ENCODE measurements at regions not wholly inside any gene's neighbourhood (a gene's known extent, or its start where the extent isn't known, plus 50 kb on each side); places are given as distances from the start of the nearest gene placed in this dataset.
A peak's percentile ranks its signal among the peaks of the same experiment; 100 is the strongest.

DNA sequence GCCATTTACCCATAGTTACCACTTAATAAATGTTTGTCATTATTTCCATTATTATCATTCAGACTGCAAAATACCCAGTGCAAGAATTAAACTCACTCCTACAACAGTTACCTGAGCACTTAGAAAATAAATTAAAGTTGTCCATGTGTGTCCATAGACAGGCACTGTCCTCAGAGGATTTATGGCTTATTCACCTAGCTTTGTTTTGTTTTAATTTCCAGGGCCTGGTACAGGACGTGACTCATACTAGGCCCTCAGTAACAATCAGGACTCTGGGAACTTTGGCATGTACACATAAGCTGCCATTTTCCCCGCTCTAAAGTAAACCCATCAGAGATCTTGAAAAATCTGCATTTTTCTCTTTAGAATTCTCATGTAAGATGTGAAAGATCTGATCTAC, 458.5 kb upstream of the ARRDC4 start:
- no peak for DNase-seq (ENCODE audit: low spot score)

DNA sequence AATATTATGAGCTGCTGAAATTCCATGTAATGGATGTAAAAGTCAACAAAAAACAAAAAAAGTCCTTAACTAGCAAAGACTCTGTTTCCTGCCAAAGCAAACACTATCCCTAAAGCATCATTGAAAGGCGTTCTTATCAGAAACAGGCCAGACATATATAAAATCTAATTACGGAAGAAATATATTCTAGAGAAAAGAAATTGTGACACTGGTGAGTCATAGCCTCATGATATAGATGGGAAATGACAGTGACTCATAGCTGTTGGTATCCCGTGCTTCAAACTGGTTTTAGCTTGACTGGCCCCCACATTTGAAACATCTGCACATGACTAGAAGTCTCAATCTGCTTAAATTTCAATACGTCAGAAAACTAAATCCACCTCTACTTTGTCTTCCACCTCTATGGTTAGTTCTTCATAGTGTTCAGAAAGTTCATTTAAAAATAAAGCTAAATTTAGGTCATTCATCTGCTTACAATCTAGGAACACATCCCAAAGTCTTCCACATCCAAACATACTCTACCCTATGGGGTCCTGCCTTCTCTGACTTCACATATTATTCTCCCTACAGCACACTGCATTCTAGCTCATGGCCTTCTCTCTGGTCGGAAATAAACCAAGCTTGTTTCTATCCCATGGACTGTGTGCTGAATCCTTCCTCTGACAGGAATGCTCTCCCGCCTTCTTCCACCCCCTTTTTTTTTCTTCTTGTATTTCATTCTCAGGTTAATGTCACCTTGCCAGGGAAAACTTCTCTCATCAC, 456.3 kb upstream of the ARRDC4 start:
- peak; percentile 96 for DNase-seq (ENCODE audit: low spot score)

DNA sequence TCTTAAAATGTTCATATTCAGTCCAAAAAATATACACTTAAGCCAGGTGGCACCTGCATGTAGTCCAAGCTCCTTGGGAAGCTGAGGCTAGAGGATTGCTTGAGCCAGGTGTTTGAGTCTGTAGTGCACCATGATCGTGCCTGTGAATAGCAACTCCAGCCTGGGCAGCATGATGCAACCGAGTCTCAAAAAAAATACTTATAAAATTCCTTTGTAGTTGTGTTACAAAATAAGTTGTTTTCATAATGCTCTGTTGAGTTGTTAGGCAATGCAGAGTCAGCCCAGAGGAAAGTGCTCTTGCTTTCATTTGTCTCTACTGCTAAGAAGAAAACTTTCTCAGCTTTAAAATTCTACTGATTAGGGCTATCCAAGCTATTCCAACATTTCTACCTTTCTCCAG, 442.8 kb upstream of the ARRDC4 start:
- no peak for DNase-seq (ENCODE audit: low spot score)

DNA sequence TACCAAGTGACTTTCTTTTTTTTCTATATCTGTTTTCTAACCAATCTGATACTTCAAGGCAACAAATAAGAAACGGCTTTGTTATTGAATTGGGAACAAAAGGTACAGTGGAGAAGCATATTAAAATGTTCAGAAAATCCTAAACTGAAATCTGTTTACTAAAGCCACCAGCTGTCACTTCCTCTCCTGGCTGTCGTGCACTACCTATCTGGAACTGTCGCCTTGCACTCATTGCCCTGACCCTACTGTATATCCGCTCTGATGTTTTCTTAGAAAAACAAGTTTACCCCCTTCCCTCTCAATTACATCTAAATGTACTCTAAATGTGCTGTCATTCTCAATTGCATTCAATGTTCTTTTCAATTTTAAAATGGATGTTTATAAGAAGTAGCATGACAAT, 439.8 kb upstream of the ARRDC4 start:
- no peak for DNase-seq (ENCODE audit: low spot score)

DNA sequence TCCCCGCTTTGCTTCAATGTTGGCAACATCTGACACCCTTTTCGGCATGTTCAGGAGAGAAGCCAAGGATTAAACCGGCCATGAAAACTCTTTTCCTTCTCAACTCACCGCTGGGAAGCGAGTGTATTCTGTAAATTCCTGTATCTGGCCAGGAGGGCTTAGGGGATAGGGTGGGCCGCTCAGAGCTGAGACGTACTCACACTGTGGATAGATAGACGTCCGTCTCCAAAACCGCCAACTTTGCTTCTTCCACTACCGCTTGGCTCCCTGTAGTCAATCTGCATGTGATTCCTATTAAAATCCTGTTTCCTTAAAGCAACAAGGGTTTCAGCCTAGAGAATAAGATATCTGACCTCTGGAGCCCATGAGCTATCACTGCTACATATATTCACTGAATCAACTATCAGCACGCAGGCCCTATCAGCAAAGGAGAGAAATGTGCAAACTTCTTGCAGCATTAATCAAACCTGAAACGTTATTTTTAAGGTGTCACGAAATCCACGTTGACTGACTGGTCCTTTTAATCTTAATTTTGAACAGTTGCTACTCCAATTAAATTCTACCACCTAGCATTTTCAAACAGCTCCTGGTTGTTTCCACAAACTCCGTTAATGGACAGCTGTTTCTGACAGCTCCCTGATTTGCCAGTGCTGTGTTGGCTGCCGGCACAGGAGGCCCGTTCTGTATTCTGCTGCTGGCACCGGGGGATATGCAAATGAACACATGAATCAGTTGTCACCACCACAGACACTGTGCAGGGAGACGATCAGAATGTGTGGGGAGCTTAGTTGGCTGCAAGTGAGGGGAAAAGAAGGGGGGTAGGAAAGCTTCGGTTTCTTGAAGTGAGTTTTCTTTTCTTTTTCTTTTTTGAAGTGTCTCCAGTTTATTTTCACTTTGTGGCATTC, 438.9 kb upstream of the ARRDC4 start:
- no peak for DNase-seq (ENCODE audit: low spot score)

DNA sequence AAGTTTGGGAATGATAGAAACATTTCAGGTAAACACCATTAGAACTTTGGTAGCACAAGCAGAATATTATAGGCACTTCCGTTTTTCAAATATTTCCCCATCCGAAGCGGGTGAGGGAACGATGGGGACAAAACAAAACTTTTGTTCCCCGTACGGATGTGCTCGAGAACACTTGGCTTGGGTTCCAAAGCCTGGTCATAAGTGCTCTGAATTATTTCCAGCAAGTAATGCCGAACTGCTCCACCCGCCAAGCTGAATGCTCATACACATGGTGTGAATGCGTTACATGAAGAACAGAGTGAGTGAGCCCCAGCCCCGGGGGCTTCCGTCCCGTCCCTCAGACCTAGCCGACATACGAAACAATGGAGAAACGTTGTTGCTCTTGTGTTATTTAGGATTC, 438.2 kb upstream of the ARRDC4 start:
- DNase-seq (ENCODE audit: low spot score): no peak

DNA sequence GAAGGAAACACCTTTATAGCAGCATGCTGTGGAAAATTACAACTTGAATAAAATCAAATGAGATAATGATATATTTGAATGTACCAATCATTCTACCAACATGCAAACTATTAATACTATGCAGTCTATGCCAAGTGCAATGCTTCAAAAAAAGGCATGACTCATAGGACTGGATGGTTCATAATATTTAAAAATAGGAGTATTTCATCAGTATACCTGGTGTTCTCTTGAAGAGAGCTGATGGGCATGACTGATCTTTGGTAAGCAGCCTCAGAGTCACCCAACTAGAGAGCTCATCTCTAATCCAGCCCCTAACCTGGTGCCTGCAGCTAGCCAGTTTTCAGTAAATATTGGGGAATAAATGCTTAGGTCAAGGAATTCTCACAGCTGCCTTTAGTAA, 434.7 kb upstream of the ARRDC4 start:
- DNase-seq (ENCODE audit: low spot score): no peak

DNA sequence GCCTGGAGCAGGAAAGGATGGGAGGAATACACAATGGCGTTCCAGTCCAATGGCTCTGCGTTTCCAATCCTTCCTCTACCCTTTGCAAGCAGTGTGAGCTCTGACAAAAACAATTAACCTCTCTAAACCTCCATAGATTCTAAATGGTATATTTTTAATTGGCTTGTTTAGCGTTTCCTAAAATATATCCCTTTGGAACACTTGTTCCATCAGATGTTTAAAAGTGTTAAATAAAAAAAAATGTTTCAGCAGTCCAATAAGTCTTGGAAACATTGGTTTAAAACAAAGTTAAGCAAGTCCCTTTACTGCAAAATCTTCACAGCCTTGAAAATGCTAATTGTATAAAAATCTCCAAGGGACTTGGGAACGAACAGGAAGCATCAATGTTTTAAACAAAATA, 432.3 kb upstream of the ARRDC4 start:
- DNase-seq (ENCODE audit: low spot score): no peak

DNA sequence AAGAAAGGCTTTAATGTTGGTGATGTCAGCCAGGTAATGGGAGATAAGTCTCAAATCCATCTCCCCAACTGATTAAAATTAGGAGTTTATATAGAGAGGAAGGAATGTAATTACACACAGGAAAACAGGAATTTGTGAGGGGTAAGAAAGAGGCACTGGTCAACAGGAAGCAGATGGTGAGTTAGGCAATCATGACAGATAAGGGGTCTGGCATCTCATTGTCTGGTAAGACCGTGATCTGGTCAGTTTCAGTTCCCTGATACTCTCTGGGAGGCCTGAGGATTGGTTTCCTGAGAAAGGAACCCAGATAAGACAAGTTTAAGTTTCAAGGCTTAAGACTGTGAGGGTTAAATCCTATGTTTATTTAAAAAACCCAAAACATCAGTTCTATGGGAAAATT, 414.7 kb upstream of the ARRDC4 start:
- no peak for DNase-seq (ENCODE audit: low spot score)

DNA sequence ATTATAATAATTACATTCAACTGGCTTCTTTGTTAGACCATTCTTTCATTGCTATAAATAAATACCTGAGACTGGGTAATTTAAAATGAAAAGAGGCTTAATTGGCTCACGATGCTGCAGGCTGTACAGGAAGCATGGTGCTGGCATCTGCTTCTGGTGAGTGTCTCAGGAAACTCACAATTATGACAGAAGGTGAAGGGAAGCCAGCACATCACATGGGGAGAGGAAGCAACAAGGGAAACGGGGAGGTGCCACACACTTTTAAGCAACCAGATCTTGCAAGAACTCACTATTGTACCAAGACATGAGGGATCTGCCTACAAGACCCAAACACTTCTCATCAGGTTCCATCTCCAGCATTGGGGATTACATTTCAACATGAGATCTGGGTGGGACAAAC, 413.1 kb upstream of the ARRDC4 start:
- DNase-seq (ENCODE audit: low spot score): no peak

DNA sequence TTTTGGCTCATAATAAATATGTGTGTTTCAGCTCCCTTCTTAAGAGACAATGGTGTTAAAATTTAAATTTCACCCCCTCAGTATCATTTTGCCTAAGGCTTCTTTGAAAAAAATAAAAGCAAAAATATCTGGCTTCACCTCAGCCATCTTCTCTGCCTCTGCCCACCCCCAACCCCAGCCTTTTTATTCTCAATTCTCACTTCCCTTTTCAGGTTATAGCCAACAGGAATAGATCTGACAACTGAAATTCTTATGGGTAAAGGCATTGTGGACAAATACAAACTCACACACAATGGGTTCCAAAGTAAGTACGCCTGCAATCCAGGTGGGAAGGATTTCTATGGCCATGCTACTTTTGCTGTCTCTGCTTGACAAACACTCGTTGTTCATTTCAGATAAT, 399.0 kb upstream of the ARRDC4 start:
- no peak for DNase-seq (ENCODE audit: low spot score)

DNA sequence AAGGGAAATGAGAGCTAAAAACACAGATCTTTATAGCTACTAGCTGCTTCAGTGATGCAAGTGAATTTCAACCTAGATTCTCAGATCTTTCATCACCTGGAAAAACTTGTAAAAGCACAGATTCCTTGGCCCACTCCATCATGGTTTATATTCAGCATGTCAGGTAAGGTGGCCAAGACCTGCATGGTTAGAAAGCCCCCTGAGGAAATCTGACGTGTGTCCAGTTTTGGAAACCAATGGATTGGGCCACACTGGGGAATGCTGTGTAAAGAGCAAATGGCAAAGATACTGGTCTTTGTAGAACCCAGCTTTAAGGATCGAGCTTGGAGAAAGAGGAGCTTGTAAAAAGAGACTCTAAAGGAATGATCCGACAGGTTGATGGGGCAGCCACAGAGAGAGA, 397.0 kb upstream of the ARRDC4 start:
- DNase-seq (ENCODE audit: low spot score): no peak

DNA sequence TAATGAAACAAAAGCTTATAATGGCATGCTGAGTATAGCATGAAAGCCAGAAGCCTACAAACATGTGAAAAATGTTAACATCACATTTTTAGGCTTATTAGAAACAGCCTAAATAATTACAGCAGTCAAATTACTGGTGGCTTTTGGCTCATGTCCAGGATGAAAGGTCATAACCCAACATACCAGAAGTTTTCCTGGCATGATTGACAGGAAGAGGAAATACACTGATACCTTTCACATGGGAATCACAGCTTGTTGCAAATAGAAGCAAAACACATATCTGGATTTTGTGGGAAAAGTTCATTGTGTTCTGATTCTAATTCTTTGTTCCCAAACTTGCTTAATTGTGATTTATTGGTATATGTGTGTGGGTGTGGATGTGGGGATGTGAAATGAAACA, 393.5 kb upstream of the ARRDC4 start:
- peak; percentile 71 for DNase-seq (ENCODE audit: low spot score)

DNA sequence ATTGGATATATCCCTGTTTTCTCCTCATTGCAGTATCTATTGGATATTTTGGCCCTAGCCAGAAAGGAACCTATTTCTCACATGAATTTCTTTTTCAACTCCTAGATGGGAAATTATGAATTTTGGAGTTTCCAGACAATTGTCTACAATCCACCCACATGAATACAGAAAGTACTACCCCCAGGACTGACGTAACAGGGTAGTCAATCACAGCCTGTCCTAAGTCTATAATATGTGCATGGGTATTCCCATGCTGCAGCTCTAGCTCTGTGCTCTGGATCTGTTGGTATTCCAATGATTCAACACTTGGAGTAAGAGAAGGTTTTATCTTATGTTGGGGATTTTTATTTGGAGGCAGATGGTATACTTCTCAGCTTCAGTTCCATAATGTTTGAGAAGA, 393.1 kb upstream of the ARRDC4 start:
- no peak for DNase-seq (ENCODE audit: low spot score)

DNA sequence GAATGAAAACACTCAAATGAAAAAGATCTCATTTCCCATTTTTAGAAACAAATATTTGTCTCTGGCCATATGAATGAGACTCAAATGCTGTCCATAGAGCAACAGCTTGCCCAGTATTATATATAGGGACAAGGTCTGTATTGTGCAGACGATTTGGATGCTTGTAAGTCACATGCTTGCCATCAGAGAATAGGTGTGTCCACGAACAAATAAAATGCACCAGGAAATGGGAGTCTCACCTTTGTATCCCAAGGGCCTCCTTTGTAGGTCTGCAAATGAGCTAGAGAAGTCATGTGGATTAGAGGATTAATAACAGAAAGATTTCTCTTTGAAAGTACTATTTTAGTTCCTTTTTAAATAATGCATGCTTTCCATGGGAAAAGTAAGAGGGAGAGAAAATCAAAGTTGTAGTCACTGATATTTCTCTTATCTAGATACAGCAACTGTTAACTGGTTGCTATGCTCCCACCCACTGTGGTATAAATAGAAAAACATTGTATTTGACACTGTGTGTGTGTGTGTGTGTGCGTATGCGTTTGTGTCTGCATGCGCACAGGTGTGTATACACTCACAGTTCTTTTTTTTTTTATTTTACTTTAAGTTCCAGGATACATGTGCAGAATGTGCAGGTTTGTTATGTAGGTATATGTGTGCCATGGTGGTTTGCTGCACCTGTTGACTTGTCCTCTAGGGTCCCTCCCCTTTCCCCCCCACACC, 383.4 kb upstream of the ARRDC4 start:
- no peak for DNase-seq (ENCODE audit: low spot score)

DNA sequence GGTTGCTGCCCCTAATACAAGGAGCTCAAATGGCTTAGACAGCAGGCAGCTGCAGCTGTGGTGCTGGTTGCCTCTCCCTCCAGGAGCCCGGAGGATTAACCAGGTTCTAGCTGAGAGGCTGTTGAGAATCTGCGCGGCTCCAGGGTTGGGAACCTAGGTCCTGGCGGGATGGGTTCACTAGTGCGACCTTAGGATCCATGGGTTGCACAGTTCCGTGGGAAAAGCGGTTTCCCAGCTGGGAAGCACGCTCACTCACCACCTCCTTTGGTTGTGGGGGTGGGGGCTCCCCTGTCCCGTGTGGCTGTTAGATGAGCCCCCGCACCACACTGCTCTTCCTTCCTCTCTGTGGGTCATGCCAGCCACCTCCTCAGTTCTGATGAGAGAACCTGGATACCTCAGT, 375.1 kb upstream of the ARRDC4 start:
- DNase-seq (ENCODE audit: low spot score): no peak

DNA sequence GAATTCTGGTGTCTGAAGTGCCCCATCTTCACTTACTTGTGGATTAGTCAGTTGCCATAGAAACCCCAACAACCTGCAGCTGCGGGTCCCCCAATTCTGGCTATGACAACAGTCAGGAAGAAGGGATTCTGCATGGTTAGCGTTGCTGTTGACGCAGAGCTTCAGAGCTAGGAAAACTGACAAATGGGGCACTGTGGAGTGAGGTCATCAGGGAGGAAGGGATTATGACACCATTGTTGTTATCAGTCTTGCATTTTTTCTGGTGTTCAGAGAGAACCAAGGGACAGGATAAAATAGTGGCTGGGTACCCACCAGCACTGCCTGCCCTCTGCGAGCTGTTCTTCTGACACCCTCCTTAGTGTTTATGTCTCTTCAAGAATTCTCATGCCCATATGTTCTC, 367.7 kb upstream of the ARRDC4 start:
- no peak for DNase-seq (ENCODE audit: low spot score)

DNA sequence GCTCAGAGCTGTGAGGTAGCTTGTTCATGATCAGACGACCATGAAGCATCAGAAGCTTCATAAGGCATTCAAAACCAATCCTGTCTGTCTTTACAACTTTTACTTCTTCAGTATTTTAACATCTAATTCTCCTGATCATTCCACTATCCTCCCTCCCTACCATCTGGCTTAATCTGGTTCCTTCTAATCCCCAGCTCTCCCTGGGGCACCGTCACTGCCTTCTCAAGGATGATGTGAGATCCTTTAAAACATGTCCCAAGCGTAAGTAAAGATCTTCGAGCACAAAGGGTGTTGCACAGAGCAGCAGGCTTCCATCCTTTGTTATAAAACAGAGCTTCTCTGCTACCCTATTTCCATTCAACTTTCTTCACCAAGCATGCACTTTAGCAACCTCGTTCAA, 362.7 kb upstream of the ARRDC4 start:
- no peak for DNase-seq (ENCODE audit: low spot score)

DNA sequence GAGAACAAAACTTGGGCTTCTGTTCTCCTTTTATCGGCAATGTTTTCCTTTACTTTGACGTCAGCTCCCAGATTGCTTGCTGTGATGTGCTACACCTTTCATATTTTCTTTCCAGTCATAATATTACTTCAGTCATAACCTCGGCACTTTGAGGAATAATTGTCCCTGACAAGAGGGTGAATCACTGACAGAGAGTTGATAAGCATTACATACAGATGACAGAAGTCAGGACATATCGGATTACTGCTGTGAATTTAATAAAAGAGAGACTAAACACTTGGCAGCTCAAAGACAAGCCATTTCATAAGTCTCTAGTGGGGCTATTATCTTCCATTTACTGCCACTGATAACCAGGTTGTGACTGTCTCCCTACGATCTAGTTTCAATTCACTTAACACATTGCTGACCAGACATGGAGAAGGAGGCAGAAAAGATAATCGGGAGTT, 362.1 kb upstream of the ARRDC4 start:
- no peak for DNase-seq (ENCODE audit: low spot score)

DNA sequence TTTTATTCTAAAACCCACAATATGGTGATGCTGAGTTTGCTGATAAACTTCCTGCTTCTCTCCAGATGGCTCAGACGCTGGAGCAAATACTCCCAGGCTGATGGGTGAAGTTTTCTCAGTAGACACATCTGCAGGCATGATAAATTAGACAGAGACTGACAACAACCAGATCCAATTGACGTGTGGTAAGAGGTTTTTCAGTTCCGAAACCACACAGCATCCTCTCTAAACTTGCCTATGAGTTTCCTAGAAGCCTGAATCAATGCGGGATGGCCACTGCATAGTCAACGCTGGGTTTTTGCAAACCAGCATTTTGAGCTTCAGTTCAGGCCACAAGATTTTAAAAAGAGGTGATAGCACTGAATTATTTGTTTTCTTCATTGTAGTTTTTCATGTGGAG, 360.3 kb upstream of the ARRDC4 start:
- no peak for DNase-seq (ENCODE audit: low spot score)

DNA sequence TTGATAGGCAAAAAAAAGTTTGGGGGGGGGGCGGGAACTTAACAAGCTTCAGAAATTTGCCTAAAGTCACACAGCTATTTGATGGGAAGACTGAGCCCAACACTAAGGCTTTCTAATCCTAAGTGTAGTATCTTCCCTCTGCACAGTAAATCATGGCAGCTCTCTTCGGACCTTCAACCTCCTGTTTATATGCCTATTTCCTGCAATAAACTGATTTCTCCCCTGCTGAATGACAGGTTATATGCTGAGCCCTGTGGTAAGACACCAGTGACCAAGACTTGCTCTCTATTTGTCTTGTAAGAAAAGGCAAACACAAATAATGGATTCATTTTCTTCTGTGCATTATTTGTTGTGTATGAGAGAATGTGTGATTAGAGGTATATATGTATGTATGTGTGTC, 355.8 kb upstream of the ARRDC4 start:
- no peak for DNase-seq (ENCODE audit: low spot score)

DNA sequence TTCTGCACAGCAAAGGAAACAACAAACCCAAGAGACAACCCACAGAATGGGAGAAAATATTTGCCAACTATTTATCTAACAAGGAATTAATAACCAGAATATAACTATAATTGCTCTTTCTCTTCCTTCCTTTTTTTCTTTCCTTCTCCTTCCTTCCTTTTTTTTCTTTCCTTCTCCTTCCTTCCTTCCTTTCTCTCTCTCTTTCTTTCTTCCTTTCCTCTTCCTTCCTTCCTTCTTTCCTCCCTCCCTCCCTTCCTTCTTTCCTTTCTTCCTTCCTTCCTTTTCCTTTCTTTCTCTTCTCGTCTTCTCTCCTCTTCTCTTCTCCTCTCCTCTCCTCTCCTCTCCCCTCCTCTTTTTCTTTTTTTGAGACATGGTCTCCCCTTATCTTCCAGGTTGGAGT, 345.4 kb upstream of the ARRDC4 start:
- DNase-seq (ENCODE audit: low spot score): no peak

DNA sequence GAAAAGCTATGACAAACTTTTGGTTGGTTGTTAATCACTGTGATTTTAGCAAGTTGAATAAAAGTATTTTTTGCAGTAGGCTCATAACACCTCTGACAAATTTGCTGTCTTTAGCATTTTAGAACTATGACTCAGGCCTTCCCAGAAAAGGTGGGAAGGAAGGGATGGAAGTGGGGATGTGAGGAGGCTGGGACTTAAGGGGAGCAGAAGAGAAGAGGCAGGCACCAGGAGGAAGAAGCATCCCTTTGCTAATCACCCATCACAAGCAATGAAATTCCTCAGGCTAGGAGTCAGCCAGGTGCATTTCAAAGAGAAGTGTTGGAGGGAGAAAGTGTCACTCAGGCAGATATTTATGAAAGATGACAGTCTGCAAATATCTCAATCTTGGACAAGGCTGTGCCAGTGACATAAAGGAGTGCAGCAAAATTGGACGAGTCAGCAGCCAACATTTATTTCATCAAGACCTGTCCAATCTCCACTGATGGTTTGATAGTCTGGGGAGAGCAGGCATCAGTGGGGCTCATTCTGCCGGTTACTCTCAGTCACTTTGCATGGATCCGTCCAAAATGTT, 337.3 kb upstream of the ARRDC4 start:
- DNase-seq (ENCODE audit: low spot score): no peak

Measured in COLO829 (cell line).